GM19438 (cell line): ENCODE measurements at regions not wholly inside any gene's neighbourhood (a gene's known extent, or its start where the extent isn't known, plus 50 kb on each side); places are given as distances from the start of the nearest gene placed in this dataset.

Source experiments
- ATAC-seq: cut with Tn5 transposase; IDR thresholded peaks from one replicate; pipeline ENCODE4 v1.9.1; 2021; ENCODE audit warnings: low read depth; ENCODE audit not compliant: unreplicated experiment

GRCh38 chr2:19687017-19687659, 214.6 kb downstream of the TTC32 start:
- no peak for ATAC-seq

- ATAC-seq = no peak
Observed at GRCh38 chr2:19686439-19686838, 215.3 kb downstream of the TTC32 start.

DNA sequence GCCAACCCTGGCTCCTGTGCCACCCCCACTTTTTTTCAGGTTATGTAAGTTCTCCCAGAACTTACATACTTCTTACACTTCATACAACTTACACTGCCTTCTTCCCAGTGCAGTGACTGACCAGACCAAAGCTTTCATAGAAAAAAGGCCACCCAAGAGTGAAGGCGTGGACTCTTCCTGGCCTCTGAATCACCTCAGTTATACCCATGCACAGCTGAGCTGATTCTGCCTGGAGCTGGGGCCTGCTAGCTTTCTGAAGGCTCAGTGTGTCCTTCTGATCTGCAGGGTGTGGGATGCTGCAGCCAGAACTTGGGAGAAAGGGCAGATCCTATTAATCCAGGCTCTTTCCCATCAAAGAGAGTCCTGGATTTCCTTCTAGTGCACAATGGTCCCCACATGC, 216.1 kb downstream of the TTC32 start:
- no peak for ATAC-seq

DNA sequence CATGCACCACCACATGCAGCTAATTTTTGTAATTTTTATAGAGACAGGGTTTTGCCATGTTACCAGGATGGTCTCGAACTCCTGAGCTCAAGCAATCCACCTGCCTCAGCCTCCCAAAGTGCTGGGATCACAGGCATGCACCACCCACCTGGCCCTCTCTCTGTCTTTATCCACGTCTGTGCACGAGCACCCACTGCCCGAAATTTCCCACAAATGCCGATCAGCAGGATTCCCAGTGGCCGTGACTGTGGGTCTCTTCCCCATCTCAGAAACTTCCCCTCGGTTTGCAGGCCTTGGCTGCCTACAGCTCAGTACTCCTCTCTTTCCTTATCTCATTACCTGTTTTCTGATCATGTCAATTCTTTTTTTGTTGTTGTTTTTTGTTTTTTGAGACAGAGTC, 217.3 kb downstream of the TTC32 start:
- ATAC-seq = no peak

- ATAC-seq = no peak
Observed at GRCh38 chr2:19683556-19683955, 218.2 kb downstream of the TTC32 start.

GRCh38 chr2:19682493-19682892, 219.3 kb downstream of the TTC32 start:
- ATAC-seq = no peak

GRCh38 chr2:19677825-19678518, 223.8 kb downstream of the TTC32 start:
- no peak for ATAC-seq

GRCh38 chr2:19677215-19677777, 224.5 kb downstream of the TTC32 start:
- no peak for ATAC-seq

- ATAC-seq = no peak
Observed at GRCh38 chr2:19676770-19677169, 225.0 kb downstream of the TTC32 start.

DNA sequence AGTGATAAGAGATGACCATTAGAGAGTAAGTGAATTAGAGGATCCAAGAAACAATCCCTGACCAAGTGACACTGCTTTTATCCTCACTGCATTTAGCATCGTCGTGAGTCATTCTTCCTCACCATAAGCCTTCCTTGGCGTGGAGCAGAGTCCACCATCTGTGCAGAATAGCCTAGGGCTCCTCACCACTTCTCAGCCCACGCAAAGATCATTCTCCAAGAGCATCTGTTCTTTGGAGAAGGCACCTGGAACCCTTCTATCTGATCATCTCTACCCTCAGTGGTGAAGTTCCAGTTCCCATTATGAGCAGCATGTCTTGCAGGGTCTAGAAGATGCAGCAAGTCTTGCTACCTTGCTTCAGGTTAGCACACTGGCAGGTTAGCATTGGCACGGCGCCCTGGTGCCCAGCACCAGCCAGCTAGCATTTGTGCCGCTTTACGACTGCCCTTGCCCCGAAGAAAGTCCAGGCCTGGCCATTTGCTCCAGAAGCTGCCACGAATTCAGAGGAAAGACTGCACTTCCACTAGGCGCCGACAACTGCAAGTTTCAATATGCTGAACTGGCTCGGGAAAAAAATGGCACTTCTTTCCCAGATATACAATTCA, 225.8 kb downstream of the TTC32 start:
- no peak for ATAC-seq

GRCh38 chr2:19675003-19675629, 226.7 kb downstream of the TTC32 start:
- no peak for ATAC-seq

GRCh38 chr2:19674051-19675002, 227.5 kb downstream of the TTC32 start:
- ATAC-seq = no peak

DNA sequence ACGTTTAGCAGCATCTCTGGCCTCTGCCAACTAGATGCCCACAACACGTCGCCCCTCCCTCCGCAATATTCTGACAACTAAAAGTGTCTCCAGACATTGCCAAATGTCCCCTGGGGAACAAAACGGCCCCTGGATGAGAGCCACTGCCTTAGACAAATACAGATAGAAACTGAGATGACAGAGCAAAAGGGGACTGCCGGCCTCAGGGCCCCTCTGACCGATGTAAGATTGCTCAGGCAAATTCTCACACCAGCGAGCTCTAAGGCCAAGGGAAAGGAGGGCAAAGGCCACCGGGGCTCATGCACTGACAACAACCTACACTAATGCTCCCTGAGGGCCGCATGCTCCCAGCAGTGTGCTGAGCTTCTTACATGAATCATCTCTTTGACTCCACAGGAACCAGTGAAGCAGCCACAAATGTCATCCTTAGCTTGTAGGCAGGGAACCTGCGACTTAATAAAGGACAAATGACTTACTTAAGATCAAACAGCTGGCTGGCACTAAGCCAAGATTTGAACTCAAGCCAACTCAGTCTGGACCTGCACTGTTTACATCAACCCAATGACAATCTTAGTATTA, 228.5 kb downstream of the TTC32 start:
- ATAC-seq = no peak

GRCh38 chr2:19671916-19672315, 229.9 kb downstream of the TTC32 start:
- no peak for ATAC-seq

- no peak for ATAC-seq
Observed at GRCh38 chr2:19671311-19671710, 230.5 kb downstream of the TTC32 start.

- no peak for ATAC-seq
Observed at GRCh38 chr2:19670303-19670702, 231.5 kb downstream of the TTC32 start.

- no peak for ATAC-seq
Observed at GRCh38 chr2:19669559-19669958, 232.2 kb downstream of the TTC32 start.

GRCh38 chr2:19669126-19669525, 232.7 kb downstream of the TTC32 start:
- no peak for ATAC-seq

DNA sequence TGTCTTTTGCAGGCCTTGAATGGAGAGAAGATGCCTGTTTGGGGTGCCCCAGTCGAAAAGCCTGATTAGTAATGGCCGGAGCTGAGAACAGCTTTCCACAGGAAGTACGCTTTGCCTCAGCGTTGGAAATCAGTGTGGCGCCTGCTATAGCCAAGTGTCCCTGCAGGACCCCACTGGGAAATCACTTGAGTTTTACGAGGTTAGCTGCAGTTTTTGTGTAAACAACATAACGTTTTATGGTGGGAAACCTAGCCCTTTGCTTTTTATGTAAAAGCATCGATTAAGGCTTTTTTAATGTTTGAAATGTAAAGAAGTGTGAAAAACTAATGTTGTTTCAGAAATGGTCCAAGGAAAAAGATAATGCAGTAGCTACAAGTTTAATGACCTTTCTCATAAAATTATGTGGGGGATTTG, 234.2 kb downstream of the TTC32 start:
- no peak for ATAC-seq

DNA sequence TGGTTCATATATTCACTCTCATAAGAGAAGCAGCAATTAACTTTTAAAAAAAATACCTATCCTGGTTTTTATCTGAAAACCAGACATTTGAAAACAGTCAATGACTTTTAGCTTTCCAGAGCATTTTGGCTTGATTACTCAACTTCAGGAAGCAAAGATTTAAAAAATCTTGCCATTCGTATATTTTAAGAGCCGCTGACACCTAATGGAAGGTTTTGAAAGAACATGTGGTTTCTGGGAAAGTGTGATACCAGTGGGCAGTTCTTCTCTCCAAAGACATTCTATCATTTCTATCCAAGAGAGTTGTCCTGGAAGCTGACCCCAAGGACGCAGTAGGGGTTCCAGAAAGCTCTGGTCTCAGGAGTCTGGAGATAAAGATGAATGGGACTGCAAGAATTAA, 234.7 kb downstream of the TTC32 start:
- no peak for ATAC-seq
